ENCODE measurements at regions not wholly inside any gene's neighbourhood (a gene's known extent, or its start where the extent isn't known, plus 50 kb on each side); places are given as distances from the start of the nearest gene placed in this dataset.
"Not testable (repeated sequence)": the region's sequence is repeated elsewhere in the genome, so short reads cannot be mapped to it uniquely, and the experiment has no call there.

GRCh38 chr16:87199901-87200300 lies 117.3 kb downstream of the C16orf95 start:
- no peak for DNase-seq (ENCODE audit: low read depth)

DNA sequence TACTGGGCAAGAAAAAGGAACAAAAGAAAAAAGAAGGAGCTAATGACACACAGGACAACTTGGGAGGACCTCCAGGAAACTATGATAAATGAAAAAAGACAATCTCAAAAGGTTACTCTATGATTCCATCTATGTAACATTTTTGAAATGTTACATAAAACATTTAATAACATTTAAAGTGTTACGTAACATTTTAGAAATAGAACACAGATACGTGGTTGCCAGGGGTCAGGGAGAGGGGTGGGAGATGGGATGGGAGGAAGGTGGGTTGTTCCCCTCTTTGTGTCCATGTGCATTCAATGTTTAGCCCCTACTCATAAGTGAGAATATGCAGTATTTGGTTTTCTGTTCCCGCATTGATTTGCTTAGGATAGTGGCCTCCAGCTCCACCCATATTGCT lies 116.6 kb downstream of the C16orf95 start:
- no peak for DNase-seq (ENCODE audit: low read depth)

- DNase-seq (ENCODE audit: low read depth), result peak; percentile 97
These were observed 116.1 kb downstream of the C16orf95 start for GRCh38 chr16:87201052-87201451.

DNA sequence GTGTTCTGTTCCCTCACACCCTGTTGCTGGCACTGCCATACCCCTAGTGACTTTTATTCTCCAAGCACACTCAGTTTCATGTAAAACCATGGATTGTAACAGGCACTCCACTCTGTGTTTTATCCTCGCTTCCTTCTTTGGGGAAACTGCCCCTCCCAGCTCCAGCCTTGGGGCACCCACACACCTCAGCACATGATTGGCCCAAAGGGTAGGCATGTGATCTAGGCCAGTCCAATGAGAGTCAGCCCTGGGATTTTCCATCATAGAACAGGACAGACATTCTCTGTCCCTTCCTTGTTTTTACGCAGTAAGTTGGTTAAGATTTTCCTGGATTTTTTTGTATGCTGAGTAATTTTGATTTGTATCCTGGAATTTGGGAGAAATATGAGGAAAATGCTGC lies 115.4 kb downstream of the C16orf95 start:
- no peak for DNase-seq (ENCODE audit: low read depth)

- DNase-seq (ENCODE audit: low read depth), result no peak
These were observed 114.8 kb downstream of the C16orf95 start for GRCh38 chr16:87202346-87202745.

GRCh38 chr16:87203060-87203656 lies 114.0 kb downstream of the C16orf95 start:
- peak; percentile 82 for DNase-seq (ENCODE audit: low read depth)

GRCh38 chr16:87206646-87207451 lies 110.3 kb downstream of the C16orf95 start:
- peak; percentile 51 for DNase-seq (ENCODE audit: low read depth)

DNA sequence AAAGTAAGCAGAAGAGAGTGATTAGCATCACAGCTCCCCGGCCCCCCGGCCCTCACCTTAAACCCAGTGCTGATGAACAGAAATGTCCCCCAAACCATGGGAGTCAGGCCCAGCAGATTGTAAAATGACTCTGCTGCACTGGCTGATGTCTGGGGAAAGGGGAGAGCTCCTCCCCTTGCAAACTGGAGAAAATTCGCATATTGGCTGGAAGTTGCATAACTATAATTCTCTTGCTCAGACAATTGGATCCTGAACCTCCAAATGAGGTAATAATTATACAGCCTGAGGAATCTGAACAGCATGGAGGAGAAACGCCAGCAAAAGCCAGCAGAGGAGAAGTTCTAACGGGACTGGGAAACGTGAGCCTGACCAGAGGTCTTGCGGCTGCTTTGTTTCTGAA lies 109.7 kb downstream of the C16orf95 start:
- DNase-seq (ENCODE audit: low read depth), result no peak

- DNase-seq (ENCODE audit: low read depth), result no peak
These were observed 109.2 kb downstream of the C16orf95 start for GRCh38 chr16:87207965-87208364.

- DNase-seq (ENCODE audit: low read depth), result not testable (repeated sequence)
These were observed 108.2 kb downstream of the C16orf95 start for GRCh38 chr16:87208968-87209367.

- no peak for DNase-seq (ENCODE audit: low read depth)
These were observed 107.2 kb downstream of the C16orf95 start for GRCh38 chr16:87209808-87210512.

DNA sequence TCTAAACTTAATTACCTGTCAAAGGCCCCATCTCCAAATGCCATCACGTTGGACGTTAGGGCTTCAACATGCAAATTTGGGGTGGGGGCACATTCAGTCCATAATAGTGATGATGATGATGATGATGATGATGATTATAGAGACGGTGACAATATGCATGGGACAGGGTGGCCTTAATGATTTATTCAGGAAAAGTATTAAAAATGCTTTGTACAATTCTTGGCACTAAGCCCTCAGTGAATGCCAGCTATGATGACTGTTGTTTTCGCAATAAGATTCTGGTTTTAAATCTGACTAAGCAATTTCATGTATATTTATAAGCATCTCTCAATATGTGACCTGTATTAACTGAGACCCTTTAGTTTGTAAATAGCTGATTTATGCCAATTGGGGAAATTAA lies 106.3 kb downstream of the C16orf95 start:
- no peak for DNase-seq (ENCODE audit: low read depth)

- DNase-seq (ENCODE audit: low read depth), result no peak
These were observed 105.2 kb downstream of the C16orf95 start for GRCh38 chr16:87212026-87212425.

- DNase-seq (ENCODE audit: low read depth), result no peak
These were observed 103.7 kb downstream of the C16orf95 start for GRCh38 chr16:87213536-87213935.

DNA sequence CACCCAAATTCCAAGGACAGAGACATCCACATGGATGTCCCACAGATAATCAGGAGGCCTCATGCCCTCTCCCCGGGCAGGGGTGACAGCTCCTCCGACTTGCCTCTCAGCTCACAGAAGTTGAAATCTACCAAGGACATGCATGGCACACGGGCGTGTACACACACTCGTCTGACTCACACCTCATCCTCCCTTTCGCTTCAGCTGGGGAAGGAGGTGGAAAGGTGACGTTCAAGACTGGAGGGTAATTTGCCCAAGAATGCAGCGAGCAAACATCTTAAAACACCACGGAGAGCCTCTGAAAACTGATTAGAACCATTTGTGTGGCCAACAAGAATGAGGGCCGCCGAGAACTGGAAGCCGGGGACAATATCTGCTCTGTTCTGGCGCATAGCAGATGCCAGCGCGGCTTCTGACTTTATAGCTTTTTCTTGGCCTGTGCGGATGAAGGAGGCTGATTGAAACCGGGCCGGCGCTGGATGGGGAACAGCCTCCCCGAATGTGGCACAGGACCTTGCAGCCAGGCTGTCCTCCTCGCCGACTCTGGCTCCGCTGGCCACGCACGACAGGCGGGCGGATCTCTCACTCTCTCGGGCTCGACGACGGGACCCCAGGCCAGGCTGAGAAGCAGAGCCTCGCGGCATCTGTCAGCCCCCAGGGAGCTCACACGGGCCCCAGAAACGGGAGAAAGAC lies 100.9 kb downstream of the C16orf95 start:
- DNase-seq (ENCODE audit: low read depth), result no peak

DNA sequence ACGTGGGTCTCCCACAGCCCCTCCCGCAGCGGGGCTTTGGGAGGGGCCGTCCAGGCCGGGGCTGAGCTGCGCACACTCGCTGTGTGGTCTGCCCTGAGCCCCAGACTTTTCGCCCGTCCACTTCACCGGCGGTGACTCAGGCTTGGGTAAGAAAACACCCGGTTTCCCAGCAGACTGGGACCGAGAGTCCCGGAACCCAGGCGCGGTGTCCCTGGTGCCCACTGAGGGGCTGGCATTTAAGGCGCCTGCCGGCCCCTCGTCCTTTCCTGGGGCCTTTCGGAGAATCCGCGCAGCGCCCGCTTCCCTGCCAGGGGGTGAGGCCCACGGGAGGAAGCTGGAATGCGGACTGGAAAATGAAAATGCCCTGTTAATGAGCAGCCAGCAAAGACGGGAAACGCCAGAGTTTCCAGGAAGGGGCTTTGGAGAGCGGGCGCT lies 100.3 kb downstream of the C16orf95 start:
- DNase-seq (ENCODE audit: low read depth), result peak; percentile 51

GRCh38 chr16:87217802-87218201 lies 99.4 kb downstream of the C16orf95 start:
- DNase-seq (ENCODE audit: low read depth), result not testable (repeated sequence)

- DNase-seq (ENCODE audit: low read depth), result no peak
These were observed 98.7 kb downstream of the C16orf95 start for GRCh38 chr16:87218281-87219055.

DNA sequence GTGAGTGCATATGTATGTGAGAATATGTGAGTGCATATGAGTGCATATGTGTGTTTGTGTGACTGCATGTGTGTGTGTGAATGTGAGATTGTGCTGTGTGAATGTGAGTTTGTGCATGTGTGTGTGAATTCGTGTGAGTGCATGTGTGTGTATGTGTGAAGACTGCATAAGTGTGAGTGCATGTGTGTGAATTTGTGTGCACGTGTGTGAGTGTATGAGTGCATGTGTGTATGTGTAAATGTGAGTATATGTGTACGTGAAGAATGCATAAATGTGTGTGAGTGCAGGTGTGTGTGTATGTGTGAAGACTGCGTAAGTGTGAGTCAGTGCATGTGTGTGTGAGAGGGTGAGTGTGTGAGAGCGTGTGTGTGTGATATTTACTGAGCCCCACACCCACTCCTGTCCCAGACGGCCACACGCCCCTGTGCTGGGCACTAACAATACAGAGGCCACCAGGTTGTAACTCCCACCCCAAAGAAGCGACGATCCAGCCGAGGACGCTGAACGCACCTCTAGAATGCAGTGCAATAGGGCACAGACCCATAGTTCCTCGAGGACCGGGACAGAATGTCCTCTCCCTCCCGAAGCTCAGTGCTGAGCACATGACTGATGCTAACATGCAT lies 97.8 kb downstream of the C16orf95 start:
- DNase-seq (ENCODE audit: low read depth), result no peak

DNA sequence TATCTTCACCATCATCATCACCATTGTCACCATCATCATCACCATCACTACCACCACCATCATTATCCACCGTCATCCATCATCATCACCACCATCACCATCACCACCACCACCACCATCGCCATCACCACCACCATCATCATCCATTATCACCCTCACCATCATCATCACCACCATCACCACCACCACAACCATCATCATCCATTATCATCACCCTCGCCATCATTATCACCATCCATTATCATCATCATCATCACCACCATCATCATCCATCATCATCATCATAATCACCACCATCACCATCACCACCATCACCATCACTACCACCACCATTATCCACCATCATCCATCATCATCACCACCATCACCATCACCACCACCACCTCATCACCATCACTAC lies 95.6 kb downstream of the C16orf95 start:
- DNase-seq (ENCODE audit: low read depth), result no peak

DNA sequence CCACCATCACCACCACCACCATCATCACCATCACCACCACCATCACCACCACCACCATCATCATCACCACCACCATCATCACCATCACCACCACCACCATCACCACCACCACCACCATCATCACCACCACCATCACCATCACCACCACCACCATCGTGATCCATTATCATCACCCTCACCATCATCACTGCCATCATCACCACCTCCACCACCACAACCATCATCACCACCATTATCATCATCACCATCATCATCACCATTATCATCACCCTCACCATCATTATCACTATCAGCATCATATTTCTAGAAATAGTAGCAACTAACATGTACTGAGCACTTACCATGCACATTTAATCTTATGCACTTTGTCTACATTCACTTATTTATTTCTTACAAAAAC lies 94.9 kb downstream of the C16orf95 start:
- DNase-seq (ENCODE audit: low read depth), result no peak
